Liver (tissue), 8 donors: ENCODE measurements at regions not wholly inside any gene's neighbourhood (a gene's known extent, or its start where the extent isn't known, plus 50 kb on each side); places are given as distances from the start of the nearest gene placed in this dataset.

ENCODE experiments used
- DNase-seq: peaks from one replicate; pipeline ENCODE4 v3.0.0-alpha.2; 2017; ENCODE audit warnings: low spot score
- H3K27ac ChIP-seq, 2 donors: one replicate each; pipeline ENCODE4 v1.7.0; 2013; ENCODE audit warnings: inconsistent platforms in 2 of 2, low read length in 2 of 2, control low read depth in 1 of 2, low read depth in 1 of 2, mild to moderate bottlenecking in 1 of 2
- H3K27me3 ChIP-seq, 4 donors: one replicate each; pipeline versions ENCODE4 v1.6.1 to v1.7.0; 2013; ENCODE audit warnings: low read length in 3 of 4, inconsistent platforms in 1 of 4, mild to moderate bottlenecking in 1 of 4, moderate library complexity in 1 of 4; ENCODE audit not compliant: control insufficient read depth in 4 of 4, insufficient read depth in 4 of 4
- H3K36me3 ChIP-seq, 4 donors: one replicate each; pipeline versions ENCODE4 v1.6.1 to v1.7.0; 2013; ENCODE audit warnings: low read length in 3 of 4, mild to moderate bottlenecking in 3 of 4, low read depth in 1 of 4, moderate library complexity in 1 of 4; ENCODE audit not compliant: control insufficient read depth in 4 of 4, insufficient read depth in 3 of 4
- H3K4me1 ChIP-seq, 4 donors: one replicate each; pipeline versions ENCODE4 v1.6.1 to v1.7.0; 2013; ENCODE audit warnings: low read length in 3 of 4, mild to moderate bottlenecking in 3 of 4, moderate library complexity in 1 of 4; ENCODE audit not compliant: control insufficient read depth in 4 of 4, insufficient read depth in 4 of 4
- H3K4me3 ChIP-seq, 3 donors: one replicate each; pipeline versions ENCODE4 v1.6.1 to v1.7.0; 2013; ENCODE audit warnings: low read length in 3 of 3, control low read depth in 1 of 3, low read depth in 1 of 3, mild to moderate bottlenecking in 1 of 3
- H3K9ac ChIP-seq, 2 donors: one replicate each; pipeline ENCODE4 v1.7.0; 2013; ENCODE audit warnings: low read length in 2 of 2, mild to moderate bottlenecking in 2 of 2, moderate library complexity in 2 of 2, control low read depth in 1 of 2, low read depth in 1 of 2
- H3K9me3 ChIP-seq, 4 donors: one replicate each; pipeline versions ENCODE4 v1.6.1 to v1.7.0; 2013; ENCODE audit warnings: low read length in 3 of 4; ENCODE audit not compliant: control insufficient read depth in 4 of 4
- EGR1 ChIP-seq, 2 donors: IDR thresholded peaks; 2 replicates each; pipeline ENCODE4 v1.6.1; 2016 to 2018; ENCODE audit warnings: antibody characterized with exemption in 2 of 2, low read depth in 2 of 2
- FOXA1 ChIP-seq: IDR thresholded peaks from 2 replicates; pipeline ENCODE4 v1.6.1; 2016; ENCODE audit warnings: antibody characterized with exemption
- FOXA2 ChIP-seq: IDR thresholded peaks from 2 replicates; pipeline ENCODE4 v1.6.1; 2016; ENCODE audit warnings: antibody characterized with exemption
- GABPA ChIP-seq, 2 donors: IDR thresholded peaks in 1 of 2; conservative IDR thresholded peaks in 1 of 2; 2 replicates each; pipeline ENCODE4 v1.6.1; 2016; ENCODE audit warnings: antibody characterized with exemption in 2 of 2, mild to moderate bottlenecking in 1 of 2, moderate library complexity in 1 of 2
- HNF4A ChIP-seq, 2 donors: conservative IDR thresholded peaks; 2 replicates each; pipeline ENCODE4 v1.6.1; 2016; ENCODE audit warnings: antibody characterized with exemption in 2 of 2, mild to moderate bottlenecking in 2 of 2
- HNF4G ChIP-seq: IDR thresholded peaks from 2 replicates; pipeline ENCODE4 v1.6.1; 2016; ENCODE audit warnings: antibody characterized with exemption
- JUND ChIP-seq, 2 donors: IDR thresholded peaks; 2 replicates each; pipeline ENCODE4 v1.6.1; 2016; ENCODE audit warnings: antibody characterized with exemption in 2 of 2
- NR2F2 ChIP-seq: IDR thresholded peaks from 2 replicates; pipeline ENCODE4 v1.6.1; 2016; ENCODE audit warnings: antibody characterized with exemption
- RAD21 ChIP-seq, 2 donors: IDR thresholded peaks; 2 replicates each; pipeline ENCODE4 v1.6.1; 2016; ENCODE audit warnings: antibody characterized with exemption in 2 of 2, mild to moderate bottlenecking in 2 of 2
- RXRA ChIP-seq, 2 donors: IDR thresholded peaks; 2 replicates each; pipeline ENCODE4 v1.6.1; 2017 to 2018; ENCODE audit warnings: antibody characterized with exemption in 2 of 2, mild to moderate bottlenecking in 1 of 2
- SP1 ChIP-seq: IDR thresholded peaks from 2 replicates; pipeline ENCODE4 v1.6.1; 2018; ENCODE audit warnings: antibody characterized with exemption, mild to moderate bottlenecking
- TAF1 ChIP-seq: conservative IDR thresholded peaks from 2 replicates; pipeline ENCODE4 v1.6.1; 2016; ENCODE audit warnings: antibody characterized with exemption, mild to moderate bottlenecking
- YY1 ChIP-seq: IDR thresholded peaks from 2 replicates; pipeline ENCODE4 v1.6.1; 2016; ENCODE audit warnings: antibody characterized with exemption, mild to moderate bottlenecking
- WGBS: extraction: QIAGEN DNeasy Blood & Tissue Kit; methylation state at CpG from one replicate; pipeline ENCODE4 v1.1.7; 2013; 5-methylcytosine and 5-hydroxymethylcytosine counted together
- TF ChIP-seq, protein P1 (sequence below): IDR thresholded peaks from 2 replicates; pipeline ENCODE4 v1.6.1; 2016; ENCODE audit warnings: antibody characterized with exemption, mild to moderate bottlenecking
- TF ChIP-seq, protein P2 (sequence below): IDR thresholded peaks from 2 replicates; pipeline ENCODE4 v1.6.1; 2016; ENCODE audit warnings: antibody characterized with exemption
- TF ChIP-seq, protein P3 (sequence below): IDR thresholded peaks from 2 replicates; pipeline ENCODE4 v1.6.1; 2016; ENCODE audit warnings: antibody characterized with exemption
- TF ChIP-seq, protein P4 (sequence below): fragments of 150-350 bp; IDR thresholded peaks from 2 replicates; pipeline ENCODE4 v1.5.1; 2017; ENCODE audit warnings: improper control_type of control experiment, low read depth, low read length; ENCODE audit not compliant: missing input control
- TF ChIP-seq, protein P5 (sequence below): IDR thresholded peaks from 2 replicates; pipeline ENCODE4 v1.6.1; 2016; ENCODE audit warnings: antibody characterized with exemption
- donor health status: healthy.
- donor health status: healthy.
- donor health status: healthy.
- donor health status: healthy.
- donor health status: healthy.

DNA sequence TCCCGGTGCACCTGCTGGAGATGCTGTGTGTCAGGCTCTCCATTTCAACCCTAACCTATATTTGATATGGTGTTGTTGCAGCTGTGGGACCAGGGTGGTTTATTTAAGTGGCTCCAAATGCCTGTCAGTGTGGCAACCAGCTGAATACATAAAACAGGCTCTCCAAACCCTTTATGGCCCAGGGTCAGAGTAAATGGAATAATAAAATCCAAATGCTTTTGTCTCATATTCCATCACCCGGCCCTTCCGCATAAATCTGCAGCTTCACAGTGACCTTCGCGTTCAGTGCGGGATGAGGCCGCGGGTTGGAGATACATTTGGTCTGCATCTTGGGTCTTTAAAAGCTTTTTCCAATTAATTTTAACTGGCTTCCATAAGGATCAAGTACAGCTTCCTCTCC is 382.1 kb upstream of the NR2F2 start:
- Histone ChIP-seq H3K27ac (no peak overlapping the region), H3K27me3 (no peaks in the 10 kb centered on the region), H3K9me3 (no peaks in the 10 kb centered on the region), H3K4me3 (no peak overlapping the region), H3K4me1 (no peaks in the 10 kb centered on the region), H3K36me3 (no peaks in the 10 kb centered on the region), H3K9ac (no peak overlapping the region)
- no peak for DNase-seq
- WGBS: 94% methylated on average over 8 of the region's 8 CpGs
- TF ChIP-seq, protein P1, sequence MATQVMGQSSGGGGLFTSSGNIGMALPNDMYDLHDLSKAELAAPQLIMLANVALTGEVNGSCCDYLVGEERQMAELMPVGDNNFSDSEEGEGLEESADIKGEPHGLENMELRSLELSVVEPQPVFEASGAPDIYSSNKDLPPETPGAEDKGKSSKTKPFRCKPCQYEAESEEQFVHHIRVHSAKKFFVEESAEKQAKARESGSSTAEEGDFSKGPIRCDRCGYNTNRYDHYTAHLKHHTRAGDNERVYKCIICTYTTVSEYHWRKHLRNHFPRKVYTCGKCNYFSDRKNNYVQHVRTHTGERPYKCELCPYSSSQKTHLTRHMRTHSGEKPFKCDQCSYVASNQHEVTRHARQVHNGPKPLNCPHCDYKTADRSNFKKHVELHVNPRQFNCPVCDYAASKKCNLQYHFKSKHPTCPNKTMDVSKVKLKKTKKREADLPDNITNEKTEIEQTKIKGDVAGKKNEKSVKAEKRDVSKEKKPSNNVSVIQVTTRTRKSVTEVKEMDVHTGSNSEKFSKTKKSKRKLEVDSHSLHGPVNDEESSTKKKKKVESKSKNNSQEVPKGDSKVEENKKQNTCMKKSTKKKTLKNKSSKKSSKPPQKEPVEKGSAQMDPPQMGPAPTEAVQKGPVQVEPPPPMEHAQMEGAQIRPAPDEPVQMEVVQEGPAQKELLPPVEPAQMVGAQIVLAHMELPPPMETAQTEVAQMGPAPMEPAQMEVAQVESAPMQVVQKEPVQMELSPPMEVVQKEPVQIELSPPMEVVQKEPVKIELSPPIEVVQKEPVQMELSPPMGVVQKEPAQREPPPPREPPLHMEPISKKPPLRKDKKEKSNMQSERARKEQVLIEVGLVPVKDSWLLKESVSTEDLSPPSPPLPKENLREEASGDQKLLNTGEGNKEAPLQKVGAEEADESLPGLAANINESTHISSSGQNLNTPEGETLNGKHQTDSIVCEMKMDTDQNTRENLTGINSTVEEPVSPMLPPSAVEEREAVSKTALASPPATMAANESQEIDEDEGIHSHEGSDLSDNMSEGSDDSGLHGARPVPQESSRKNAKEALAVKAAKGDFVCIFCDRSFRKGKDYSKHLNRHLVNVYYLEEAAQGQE: no peak
- TF ChIP-seq RAD21 (IDR thresholded peaks at IDR 0.05) (no peak), SP1 (no peak), FOXA2 (no peak), YY1 (no peak), HNF4G (no peak), HNF4A (conservative IDR thresholded peaks at IDR 0.05) (no peak), RXRA (IDR thresholded peaks at IDR 0.05) (no peak), EGR1 (IDR thresholded peaks at IDR 0.05; ENCODE audit: low read depth in 2 of 2) (no peak), JUND (IDR thresholded peaks at IDR 0.05) (no peak), TAF1 (no peak), NR2F2 (no peak), FOXA1 (no peak), GABPA (IDR thresholded peaks at IDR 0.05 in 1 of 2, conservative IDR thresholded peaks at IDR 0.05 in 1 of 2) (no peak)
- TF ChIP-seq, protein P2, sequence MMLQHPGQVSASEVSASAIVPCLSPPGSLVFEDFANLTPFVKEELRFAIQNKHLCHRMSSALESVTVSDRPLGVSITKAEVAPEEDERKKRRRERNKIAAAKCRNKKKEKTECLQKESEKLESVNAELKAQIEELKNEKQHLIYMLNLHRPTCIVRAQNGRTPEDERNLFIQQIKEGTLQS: no peak
- TF ChIP-seq, protein P3, sequence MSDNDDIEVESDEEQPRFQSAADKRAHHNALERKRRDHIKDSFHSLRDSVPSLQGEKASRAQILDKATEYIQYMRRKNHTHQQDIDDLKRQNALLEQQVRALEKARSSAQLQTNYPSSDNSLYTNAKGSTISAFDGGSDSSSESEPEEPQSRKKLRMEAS: no peak
- TF ChIP-seq, protein P4, sequence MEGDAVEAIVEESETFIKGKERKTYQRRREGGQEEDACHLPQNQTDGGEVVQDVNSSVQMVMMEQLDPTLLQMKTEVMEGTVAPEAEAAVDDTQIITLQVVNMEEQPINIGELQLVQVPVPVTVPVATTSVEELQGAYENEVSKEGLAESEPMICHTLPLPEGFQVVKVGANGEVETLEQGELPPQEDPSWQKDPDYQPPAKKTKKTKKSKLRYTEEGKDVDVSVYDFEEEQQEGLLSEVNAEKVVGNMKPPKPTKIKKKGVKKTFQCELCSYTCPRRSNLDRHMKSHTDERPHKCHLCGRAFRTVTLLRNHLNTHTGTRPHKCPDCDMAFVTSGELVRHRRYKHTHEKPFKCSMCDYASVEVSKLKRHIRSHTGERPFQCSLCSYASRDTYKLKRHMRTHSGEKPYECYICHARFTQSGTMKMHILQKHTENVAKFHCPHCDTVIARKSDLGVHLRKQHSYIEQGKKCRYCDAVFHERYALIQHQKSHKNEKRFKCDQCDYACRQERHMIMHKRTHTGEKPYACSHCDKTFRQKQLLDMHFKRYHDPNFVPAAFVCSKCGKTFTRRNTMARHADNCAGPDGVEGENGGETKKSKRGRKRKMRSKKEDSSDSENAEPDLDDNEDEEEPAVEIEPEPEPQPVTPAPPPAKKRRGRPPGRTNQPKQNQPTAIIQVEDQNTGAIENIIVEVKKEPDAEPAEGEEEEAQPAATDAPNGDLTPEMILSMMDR: no peak
- TF ChIP-seq, protein P5, sequence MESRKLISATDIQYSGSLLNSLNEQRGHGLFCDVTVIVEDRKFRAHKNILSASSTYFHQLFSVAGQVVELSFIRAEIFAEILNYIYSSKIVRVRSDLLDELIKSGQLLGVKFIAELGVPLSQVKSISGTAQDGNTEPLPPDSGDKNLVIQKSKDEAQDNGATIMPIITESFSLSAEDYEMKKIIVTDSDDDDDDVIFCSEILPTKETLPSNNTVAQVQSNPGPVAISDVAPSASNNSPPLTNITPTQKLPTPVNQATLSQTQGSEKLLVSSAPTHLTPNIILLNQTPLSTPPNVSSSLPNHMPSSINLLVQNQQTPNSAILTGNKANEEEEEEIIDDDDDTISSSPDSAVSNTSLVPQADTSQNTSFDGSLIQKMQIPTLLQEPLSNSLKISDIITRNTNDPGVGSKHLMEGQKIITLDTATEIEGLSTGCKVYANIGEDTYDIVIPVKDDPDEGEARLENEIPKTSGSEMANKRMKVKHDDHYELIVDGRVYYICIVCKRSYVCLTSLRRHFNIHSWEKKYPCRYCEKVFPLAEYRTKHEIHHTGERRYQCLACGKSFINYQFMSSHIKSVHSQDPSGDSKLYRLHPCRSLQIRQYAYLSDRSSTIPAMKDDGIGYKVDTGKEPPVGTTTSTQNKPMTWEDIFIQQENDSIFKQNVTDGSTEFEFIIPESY: no peak

DNA sequence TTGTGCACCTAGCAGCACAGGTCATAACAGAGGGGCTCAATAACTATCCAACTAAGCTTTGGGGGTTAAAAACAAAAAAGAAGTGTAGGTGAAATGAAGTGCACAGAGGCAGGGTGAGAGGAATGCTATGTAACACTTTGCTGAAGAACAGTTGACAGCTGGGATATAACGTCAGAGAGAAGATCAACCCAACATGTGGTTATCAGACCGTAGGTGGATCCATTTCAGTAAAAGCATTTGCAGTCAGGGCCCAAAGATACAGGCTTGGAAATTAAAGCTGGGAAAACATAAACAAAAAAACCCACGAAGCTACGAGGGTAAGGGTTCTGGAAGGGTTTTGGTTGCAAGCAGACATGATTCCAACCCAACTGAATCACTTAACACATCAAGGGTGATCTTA is 377.5 kb upstream of the NR2F2 start:
- Histone ChIP-seq H3K4me1 (no peaks in the 10 kb centered on the region), H3K36me3 (no peaks in the 10 kb centered on the region), H3K27ac (no peak overlapping the region), H3K4me3 (no peak overlapping the region), H3K9ac (no peak overlapping the region), H3K27me3 (no peaks in the 10 kb centered on the region), H3K9me3 (no peaks in the 10 kb centered on the region)
- no peak for DNase-seq
- TF ChIP-seq, protein P3: no peak
- TF ChIP-seq TAF1 (no peak), RXRA (IDR thresholded peaks at IDR 0.05) (no peak), RAD21 (IDR thresholded peaks at IDR 0.05) (no peak), NR2F2 (no peak), JUND (IDR thresholded peaks at IDR 0.05) (no peak), FOXA1 (no peak), HNF4G (no peak)
- TF ChIP-seq, protein P5: no peak
- TF ChIP-seq, protein P1: no peak
- TF ChIP-seq, protein P2: no peak
- 88% methylated on average over 4 of the region's 4 CpGs for WGBS
